IPS-15b (cell line): ENCODE measurements at regions not wholly inside any gene's neighbourhood (a gene's known extent, or its start where the extent isn't known, plus 50 kb on each side); places are given as distances from the start of the nearest gene placed in this dataset.

ENCODE experiments used
- H3K27me3 ChIP-seq: one replicate; pipeline ENCODE4 v1.6.1; 2013; ENCODE audit warnings: low read length; ENCODE audit not compliant: control insufficient read depth, insufficient read depth
- H3K36me3 ChIP-seq: one replicate; pipeline ENCODE4 v1.6.1; 2013; ENCODE audit warnings: low read length; ENCODE audit not compliant: control insufficient read depth, insufficient read depth
- H3K4me1 ChIP-seq: one replicate; pipeline ENCODE4 v1.6.1; 2013; ENCODE audit warnings: mild to moderate bottlenecking, low read length; ENCODE audit not compliant: control insufficient read depth, insufficient read depth
- H3K4me3 ChIP-seq: one replicate; pipeline ENCODE4 v1.5.1; 2013; ENCODE audit warnings: low read depth, low read length
- H3K9ac ChIP-seq: one replicate; pipeline ENCODE4 v1.6.1; 2013; ENCODE audit warnings: low read depth, mild to moderate bottlenecking, low read length
- H3K9me3 ChIP-seq: one replicate; pipeline ENCODE4 v1.6.1; 2013; ENCODE audit warnings: mild to moderate bottlenecking, low read length; ENCODE audit not compliant: control insufficient read depth, insufficient read depth

GRCh38 chr16:89038811-89039735 is 54.6 kb upstream of the ACSF3 start:
- Histone ChIP-seq H3K4me3 (no peak overlapping the region), H3K27me3 (no peaks in the 10 kb centered on the region), H3K9ac (no peak overlapping the region), H3K36me3 (no peaks in the 10 kb centered on the region), H3K9me3 (no peaks in the 10 kb centered on the region), H3K4me1 (peaks cover 3% of the 10 kb centered on the region)

GRCh38 chr16:89039756-89040155 is 53.9 kb upstream of the ACSF3 start:
- peaks cover 3% of the 10 kb centered on the region for H3K4me1 ChIP-seq
- no peaks in the 10 kb centered on the region for H3K27me3 ChIP-seq
- H3K9me3 ChIP-seq, result no peaks in the 10 kb centered on the region
- no peaks in the 10 kb centered on the region for H3K36me3 ChIP-seq
- H3K9ac ChIP-seq, result no peak overlapping the region
- no peak overlapping the region for H3K4me3 ChIP-seq

GRCh38 chr16:89040391-89040790 is 53.3 kb upstream of the ACSF3 start:
- Histone ChIP-seq H3K27me3 (no peaks in the 10 kb centered on the region), H3K4me1 (no peaks in the 10 kb centered on the region), H3K36me3 (no peaks in the 10 kb centered on the region), H3K9ac (no peak overlapping the region), H3K9me3 (no peaks in the 10 kb centered on the region), H3K4me3 (no peak overlapping the region)

GRCh38 chr16:89040861-89041570 is 52.6 kb upstream of the ACSF3 start:
- Histone ChIP-seq H3K36me3 (no peaks in the 10 kb centered on the region), H3K9me3 (no peaks in the 10 kb centered on the region), H3K4me3 (no peak overlapping the region), H3K27me3 (no peaks in the 10 kb centered on the region), H3K9ac (no peak overlapping the region), H3K4me1 (no peaks in the 10 kb centered on the region)

- H3K27me3 ChIP-seq, result no peaks in the 10 kb centered on the region
Observed at GRCh38 chr16:89041571-89042481, 51.8 kb upstream of the ACSF3 start.

GRCh38 chr16:89042711-89043551 is 50.7 kb upstream of the ACSF3 start:
- Histone ChIP-seq H3K9ac (no peak overlapping the region), H3K4me3 (no peak overlapping the region), H3K36me3 (no peaks in the 10 kb centered on the region), H3K9me3 (no peaks in the 10 kb centered on the region), H3K27me3 (no peaks in the 10 kb centered on the region), H3K4me1 (no peaks in the 10 kb centered on the region)

More at GRCh38 chr16:89041571-89042481, 51.8 kb upstream of the ACSF3 start:
- Histone ChIP-seq H3K9me3 (no peaks in the 10 kb centered on the region), H3K4me1 (no peaks in the 10 kb centered on the region), H3K9ac (no peak overlapping the region), H3K36me3 (no peaks in the 10 kb centered on the region), H3K4me3 (no peak overlapping the region)

- Histone ChIP-seq H3K4me3 (no peak overlapping the region), H3K27me3 (no peaks in the 10 kb centered on the region)
Observed at GRCh38 chr16:89043636-89044417, 49.8 kb upstream of the ACSF3 start.

More at GRCh38 chr16:89043636-89044417, 49.8 kb upstream of the ACSF3 start:
- Histone ChIP-seq H3K9ac (no peak overlapping the region), H3K9me3 (no peaks in the 10 kb centered on the region), H3K36me3 (no peaks in the 10 kb centered on the region), H3K4me1 (no peaks in the 10 kb centered on the region)
